AG20443 (cell line): ENCODE measurements at regions not wholly inside any gene's neighbourhood (a gene's known extent, or its start where the extent isn't known, plus 50 kb on each side); places are given as distances from the start of the nearest gene placed in this dataset.

Experiments
- DNase-seq: peaks from one replicate; pipeline ENCODE4 v3.0.0; 2012; ENCODE audit warnings: low spot score, mixed read lengths

DNA sequence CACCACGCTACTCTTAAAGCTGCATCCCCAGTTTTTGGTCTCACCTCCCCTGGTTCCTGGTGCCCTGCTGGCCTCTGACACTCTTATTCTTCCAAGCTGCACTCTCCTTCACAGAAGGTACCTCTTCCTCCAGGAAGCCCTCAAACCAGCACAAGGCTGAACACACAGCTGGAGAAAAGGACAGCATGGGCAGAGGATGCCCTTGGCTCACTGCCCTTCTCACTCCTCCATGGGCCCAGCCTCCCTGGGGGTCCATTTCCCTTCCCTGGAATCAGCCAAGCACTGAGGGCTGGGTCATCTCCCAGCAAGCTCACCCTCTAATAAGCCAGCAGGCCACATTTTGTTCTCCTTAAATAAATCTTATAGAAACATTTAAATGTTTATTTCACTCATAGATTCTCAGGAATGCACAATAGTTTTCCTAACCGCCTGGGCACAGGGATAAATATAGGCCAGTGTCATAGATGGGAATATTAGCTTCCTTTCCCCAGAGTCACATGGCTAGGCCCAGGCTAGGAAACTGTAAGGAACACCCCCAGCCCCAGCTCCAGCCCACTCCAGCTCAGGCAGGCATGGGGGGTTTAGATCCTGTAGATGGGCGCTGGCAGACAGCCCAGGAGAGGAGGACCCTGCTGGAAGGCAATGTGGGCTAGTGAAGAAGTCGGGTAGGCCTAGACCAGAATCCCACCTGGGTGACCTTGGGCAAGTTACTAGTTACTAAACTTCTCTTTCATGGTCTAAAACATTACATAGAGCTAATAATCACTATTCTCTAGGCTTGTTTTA is 51.5 kb downstream of the IRAG1 start:
- DNase-seq, result no peak

DNA sequence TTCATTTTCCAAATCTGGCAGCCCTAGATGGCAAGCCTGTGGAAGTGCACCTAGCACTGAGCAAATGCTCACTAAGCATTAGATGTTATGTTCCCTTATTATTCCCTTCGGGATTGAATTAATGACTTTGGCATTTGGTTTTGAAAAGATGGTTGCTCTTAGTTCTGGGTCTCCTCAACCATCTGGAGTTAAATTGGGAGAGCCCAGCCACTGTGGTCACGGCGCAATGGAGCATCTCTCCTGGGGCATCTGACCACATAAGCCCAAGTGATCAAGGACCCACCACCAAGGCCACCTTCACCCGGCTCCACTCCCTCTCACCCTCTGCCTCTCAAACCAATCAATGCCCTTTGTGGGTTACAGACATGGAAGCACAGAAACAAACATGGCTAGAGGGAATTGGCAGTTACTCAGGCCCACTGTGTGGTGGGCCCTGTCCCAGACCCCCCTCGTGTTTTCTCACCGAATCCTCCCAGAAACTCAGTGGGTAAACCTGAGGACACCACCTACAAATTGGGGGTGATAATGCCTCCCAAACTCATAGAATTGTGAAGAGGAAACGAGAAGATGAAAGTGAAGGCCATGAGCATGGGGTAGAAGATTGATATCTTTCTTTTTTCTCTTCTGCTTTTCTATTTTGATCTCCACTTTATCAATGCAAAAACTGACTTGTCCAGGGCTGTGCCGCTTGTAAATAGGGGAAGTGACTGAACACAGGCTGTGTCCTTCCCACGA is 52.2 kb downstream of the IRAG1 start:
- DNase-seq, result no peak

- no peak for DNase-seq
These were observed 53.2 kb downstream of the IRAG1 start for GRCh38 chr11:10640308-10640707.

DNA sequence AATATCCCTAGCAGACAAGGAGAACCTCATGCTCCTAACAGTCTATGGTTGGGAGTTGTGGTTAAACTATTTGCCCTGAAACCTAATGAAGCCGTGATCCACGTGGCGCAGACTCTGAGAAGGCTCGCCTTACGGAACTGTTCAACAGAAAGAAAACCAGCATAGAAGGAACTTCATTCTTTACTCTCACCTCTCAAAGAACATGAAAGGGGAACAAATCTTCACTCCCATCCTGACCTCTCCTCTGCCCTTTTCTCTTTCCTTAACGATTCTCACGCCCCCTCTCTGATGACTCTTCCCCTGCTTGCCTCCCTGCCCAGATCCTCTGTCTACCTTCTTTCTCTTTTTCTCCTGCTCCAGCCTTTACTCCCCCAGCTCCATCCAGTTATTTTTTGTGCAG is 54.2 kb downstream of the IRAG1 start:
- DNase-seq, result no peak

DNA sequence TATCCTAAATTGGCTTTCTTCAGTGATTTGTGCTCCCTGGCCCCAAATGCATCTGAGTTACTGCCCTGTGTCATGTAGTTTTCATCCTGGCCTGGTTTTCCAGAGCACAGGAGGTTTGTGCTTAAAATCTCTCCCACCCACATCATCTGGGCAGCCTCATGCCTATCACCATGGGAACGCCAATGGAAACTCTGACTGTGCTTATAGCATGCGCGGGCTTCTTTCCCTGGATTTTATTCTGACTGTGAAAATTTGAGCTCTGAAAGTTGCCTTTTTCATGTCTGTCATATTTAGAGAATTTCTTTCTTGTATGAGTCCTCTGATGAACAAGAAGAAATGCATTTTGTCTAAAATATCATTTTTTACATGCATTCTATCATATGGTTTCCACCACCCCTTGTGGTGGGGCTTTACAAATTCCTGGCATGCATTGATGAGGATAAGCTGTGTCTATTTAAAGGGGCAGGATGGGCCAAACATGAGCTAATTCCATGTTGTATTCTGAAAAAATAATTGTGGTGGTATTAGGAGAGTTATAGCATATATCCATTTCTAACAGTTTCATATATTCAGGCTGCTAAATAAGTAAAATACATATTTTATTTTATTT is 55.1 kb downstream of the IRAG1 start:
- DNase-seq, result no peak

- no peak for DNase-seq
These were observed 55.8 kb downstream of the IRAG1 start for GRCh38 chr11:10637731-10638151.

GRCh38 chr11:10634407-10634806 is 59.1 kb downstream of the IRAG1 start:
- DNase-seq, result no peak

GRCh38 chr11:10633261-10633660 is 60.3 kb downstream of the IRAG1 start:
- no peak for DNase-seq

DNA sequence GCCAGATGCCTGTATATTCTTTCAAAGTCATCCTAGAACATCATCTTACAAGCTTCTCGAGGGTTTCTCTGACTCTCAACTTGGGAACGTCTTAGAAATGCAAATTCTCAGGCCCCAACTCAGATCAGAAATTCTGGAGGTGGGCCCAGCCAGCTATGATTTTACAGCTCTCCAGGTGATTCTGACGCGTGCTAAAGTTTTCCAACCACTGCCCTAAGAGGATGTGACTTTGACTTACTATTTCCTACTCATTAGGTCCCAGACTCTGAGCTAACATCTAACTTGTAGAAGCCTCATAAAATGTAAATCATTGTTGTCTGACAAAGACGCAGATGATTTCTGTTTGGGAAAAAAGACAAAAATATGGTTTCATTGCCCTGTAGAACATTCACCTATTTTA is 61.1 kb downstream of the IRAG1 start:
- DNase-seq, result no peak

- DNase-seq, result no peak
These were observed 61.8 kb downstream of the IRAG1 start for GRCh38 chr11:10631761-10632160.

DNA sequence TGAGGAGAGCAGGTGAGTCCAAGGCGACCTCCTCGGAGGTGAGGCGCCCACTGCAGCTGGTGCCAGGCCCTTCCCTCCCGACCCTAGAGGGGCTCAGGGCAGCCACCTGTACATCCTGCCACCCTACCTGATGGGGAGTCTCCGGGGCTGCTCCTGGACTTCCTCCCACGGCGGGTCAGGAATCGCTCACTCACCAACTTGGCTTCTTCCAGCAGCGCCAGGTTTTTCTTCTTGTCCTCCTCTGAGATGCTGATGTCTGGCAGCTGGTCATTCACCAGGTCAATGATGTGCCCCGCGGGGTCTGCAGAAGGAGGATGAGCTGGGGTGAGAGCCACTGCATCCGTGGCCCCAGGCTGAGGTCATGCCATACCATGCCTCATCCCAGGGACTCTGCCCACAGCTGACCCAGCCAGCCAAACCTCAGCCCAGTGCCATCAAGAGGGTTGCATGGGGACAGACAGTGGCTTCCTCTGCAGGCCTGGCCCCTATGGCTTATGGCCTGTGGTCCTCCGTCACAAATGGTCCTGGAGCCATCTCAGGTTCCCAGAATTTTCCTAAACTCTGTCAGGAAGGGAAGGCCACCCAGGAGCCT is 61.0 kb upstream of the LYVE1 start:
- DNase-seq, result no peak

GRCh38 chr11:10628508-10629236 is 60.2 kb upstream of the LYVE1 start:
- DNase-seq, result no peak

DNA sequence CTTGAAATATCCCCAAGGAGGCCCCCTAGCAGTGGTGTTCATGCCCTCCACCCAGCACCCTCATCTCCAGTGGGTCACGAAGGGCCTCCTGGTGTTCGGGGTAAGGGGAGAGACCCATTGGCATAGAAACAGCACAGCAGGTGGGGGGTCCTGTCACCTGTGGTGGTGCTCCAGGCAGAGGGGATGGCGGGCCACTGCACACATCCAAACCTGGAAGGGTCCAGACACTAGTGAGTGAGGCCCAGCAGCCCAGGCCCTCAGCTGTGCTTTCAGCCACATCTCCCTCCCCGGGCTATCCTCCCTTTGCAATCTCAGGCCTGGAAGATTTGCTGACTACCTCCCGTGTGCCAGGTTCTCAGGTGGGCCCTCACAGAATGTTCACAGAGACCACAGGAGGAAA is 59.4 kb upstream of the LYVE1 start:
- no peak for DNase-seq

GRCh38 chr11:10627291-10627690 is 58.8 kb upstream of the LYVE1 start:
- DNase-seq, result no peak

GRCh38 chr11:10625982-10626311 is 57.5 kb upstream of the LYVE1 start:
- no peak for DNase-seq

DNA sequence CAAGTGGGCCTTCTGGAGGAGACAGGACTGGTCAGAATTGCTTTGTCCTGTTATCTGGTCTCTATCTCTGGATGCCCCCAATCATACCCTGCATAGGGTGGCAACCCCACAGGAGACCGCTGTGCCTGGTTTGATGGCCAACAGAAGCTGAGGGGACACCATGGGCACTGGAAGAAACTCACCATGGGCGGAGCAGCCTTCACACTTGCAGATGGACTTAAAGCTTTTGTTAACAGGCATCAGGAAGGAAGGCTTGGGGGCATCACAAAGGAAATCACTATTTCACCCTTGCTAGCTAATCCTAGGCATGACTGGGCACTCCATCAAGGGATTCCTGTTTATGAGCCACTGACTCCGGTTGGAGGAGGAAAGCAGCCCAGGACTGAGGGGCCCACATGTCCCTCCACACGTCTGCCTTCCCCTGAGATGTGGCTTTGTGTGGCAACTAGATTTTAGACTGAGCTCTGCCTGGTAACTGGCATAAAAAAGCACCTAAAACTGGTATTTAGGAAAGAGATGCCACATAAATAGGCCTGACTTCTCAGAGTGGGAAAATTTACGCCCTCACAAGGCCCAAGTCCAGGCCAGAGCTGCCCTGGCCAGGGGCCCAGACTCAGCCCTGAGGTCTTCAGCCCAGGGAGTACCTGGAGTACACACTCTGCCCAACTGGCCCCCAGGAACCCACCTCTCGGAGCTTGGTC is 57.0 kb upstream of the LYVE1 start:
- no peak for DNase-seq

GRCh38 chr11:10623797-10624761 is 55.6 kb upstream of the LYVE1 start:
- DNase-seq, result peak; percentile 50

- DNase-seq, result no peak
These were observed 54.7 kb upstream of the LYVE1 start for GRCh38 chr11:10622957-10623791.

DNA sequence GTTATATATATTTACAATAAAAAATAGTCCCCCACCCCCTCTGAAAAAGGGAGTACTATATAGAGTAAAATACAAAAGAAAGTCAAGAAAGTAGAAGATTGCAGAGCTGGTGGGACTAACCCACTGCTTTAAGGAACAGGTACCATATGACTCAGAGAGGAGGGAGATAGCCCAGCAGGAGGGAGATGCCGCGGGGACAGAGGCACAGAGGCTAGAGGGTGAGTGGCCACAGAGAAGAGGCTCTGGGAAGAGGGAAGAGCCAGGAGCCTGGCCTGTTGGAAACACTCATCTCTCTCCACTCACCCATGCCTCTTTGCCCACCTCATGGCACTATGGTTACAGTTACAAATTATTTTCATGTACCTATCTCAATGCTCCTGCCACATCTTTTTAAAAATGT is 53.6 kb upstream of the LYVE1 start:
- no peak for DNase-seq
